ELF-1 (cell line): ENCODE measurements at regions not wholly inside any gene's neighbourhood (a gene's known extent, or its start where the extent isn't known, plus 50 kb on each side); places are given as distances from the start of the nearest gene placed in this dataset.
"Not testable (repeated sequence)": the region's sequence is repeated elsewhere in the genome, so short reads cannot be mapped to it uniquely, and the experiment has no call there.

Source experiments
- DNase-seq: peaks from one replicate; pipeline ENCODE4 v3.0.0-alpha.2; 2016; ENCODE audit warnings: low read depth, low spot score

- DNase-seq, result no peak
Measured at GRCh38 chr3:86562090-86562489, 428.9 kb downstream of the VGLL3 start.

- DNase-seq, result no peak
Measured at GRCh38 chr3:86561215-86561614, 429.7 kb downstream of the VGLL3 start.

GRCh38 chr3:86554383-86554782 lies 436.6 kb downstream of the VGLL3 start:
- DNase-seq, result peak; percentile 8

- DNase-seq, result peak; percentile 68
Measured at GRCh38 chr3:86547692-86548091, 443.3 kb downstream of the VGLL3 start.

GRCh38 chr3:86537171-86537570 lies 453.8 kb downstream of the VGLL3 start:
- DNase-seq, result peak; percentile 80

GRCh38 chr3:86519819-86520218 lies 471.1 kb downstream of the VGLL3 start:
- DNase-seq, result no peak

- DNase-seq, result no peak
Measured at GRCh38 chr3:86481636-86482035, 509.3 kb downstream of the VGLL3 start.

- peak; percentile 57 for DNase-seq
Measured at GRCh38 chr3:86481031-86481430, 509.9 kb downstream of the VGLL3 start.

GRCh38 chr3:86464180-86464579 lies 526.8 kb downstream of the VGLL3 start:
- no peak for DNase-seq

- DNase-seq, result no peak
Measured at GRCh38 chr3:86451749-86452148, 539.2 kb downstream of the VGLL3 start.

- DNase-seq, result no peak
Measured at GRCh38 chr3:86438544-86438943, 552.4 kb downstream of the VGLL3 start.

GRCh38 chr3:86427343-86427742 lies 563.6 kb downstream of the VGLL3 start:
- no peak for DNase-seq

- no peak for DNase-seq
Measured at GRCh38 chr3:86420990-86421739, 569.8 kb downstream of the VGLL3 start.

GRCh38 chr3:86418861-86419260 lies 572.1 kb downstream of the VGLL3 start:
- peak; percentile 21 for DNase-seq

- DNase-seq, result peak; percentile 44
Measured at GRCh38 chr3:86416334-86416733, 574.6 kb downstream of the VGLL3 start.

GRCh38 chr3:86413645-86414044 lies 577.3 kb downstream of the VGLL3 start:
- DNase-seq, result no peak

GRCh38 chr3:86410587-86410986 lies 580.4 kb downstream of the VGLL3 start:
- DNase-seq, result no peak

GRCh38 chr3:86389759-86390158 lies 601.2 kb downstream of the VGLL3 start:
- peak; percentile 8 for DNase-seq

- peak; percentile 57 for DNase-seq
Measured at GRCh38 chr3:86388820-86389219, 602.1 kb downstream of the VGLL3 start.

- no peak for DNase-seq
Measured at GRCh38 chr3:86382556-86382955, 608.4 kb downstream of the VGLL3 start.

- DNase-seq, result peak; percentile 25
Measured at GRCh38 chr3:86381247-86381646, 609.7 kb downstream of the VGLL3 start.

GRCh38 chr3:86379280-86379679 lies 611.7 kb downstream of the VGLL3 start:
- no peak for DNase-seq

GRCh38 chr3:86378829-86379228 lies 612.1 kb downstream of the VGLL3 start:
- no peak for DNase-seq

- DNase-seq, result not testable (repeated sequence)
Measured at GRCh38 chr3:86335566-86335965, 655.4 kb downstream of the VGLL3 start.
